ENCODE measurements at regions not wholly inside any gene's neighbourhood (a gene's known extent, or its start where the extent isn't known, plus 50 kb on each side); places are given as distances from the start of the nearest gene placed in this dataset.

DNA sequence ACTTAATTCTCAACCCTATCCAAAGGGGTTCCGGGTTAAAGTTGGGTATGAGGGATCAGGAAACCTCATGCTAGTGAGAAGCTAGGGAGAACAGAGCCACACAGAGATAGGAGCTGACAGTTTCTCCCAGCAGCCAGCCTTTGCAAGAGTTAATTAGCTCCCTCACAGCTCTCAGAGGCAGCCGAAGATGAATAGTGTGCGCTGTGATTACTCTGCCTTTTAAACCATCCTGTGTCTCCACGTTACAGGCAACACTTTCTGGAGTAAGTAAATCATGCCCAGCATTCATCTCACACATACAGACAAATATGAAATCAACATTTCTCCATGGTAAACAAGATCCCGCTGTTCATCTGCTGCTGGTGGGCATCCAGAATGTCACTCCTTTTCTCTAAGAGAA lies 429.6 kb downstream of the INSC start:
- no peak for DNase-seq

- DNase-seq = no peak
Measured at GRCh38 chr11:15547685-15548084, 433.0 kb downstream of the INSC start.

- DNase-seq = no peak
Measured at GRCh38 chr11:15551901-15552851, 437.5 kb downstream of the INSC start.

DNA sequence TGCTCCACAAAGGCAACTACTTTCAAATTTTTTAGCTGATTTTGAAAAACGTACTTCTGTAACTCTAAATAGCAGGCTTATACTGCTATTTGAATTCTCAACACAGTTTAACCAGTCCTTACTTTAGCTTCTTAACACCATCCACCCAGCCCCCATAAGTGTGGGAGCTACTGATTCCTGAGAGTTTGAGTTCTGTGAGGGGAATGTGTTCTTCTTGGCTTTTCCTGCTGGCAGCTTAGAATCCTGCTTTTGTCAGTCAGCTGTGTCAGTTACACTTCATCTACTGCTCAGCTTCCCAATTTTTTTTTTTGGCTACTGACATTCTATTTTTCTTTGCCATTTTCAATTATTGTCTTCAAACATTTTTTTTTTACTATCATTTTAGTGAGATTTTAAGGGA lies 440.4 kb downstream of the INSC start:
- no peak for DNase-seq

GRCh38 chr11:15557457-15558230 lies 442.9 kb downstream of the INSC start:
- no peak for DNase-seq

DNA sequence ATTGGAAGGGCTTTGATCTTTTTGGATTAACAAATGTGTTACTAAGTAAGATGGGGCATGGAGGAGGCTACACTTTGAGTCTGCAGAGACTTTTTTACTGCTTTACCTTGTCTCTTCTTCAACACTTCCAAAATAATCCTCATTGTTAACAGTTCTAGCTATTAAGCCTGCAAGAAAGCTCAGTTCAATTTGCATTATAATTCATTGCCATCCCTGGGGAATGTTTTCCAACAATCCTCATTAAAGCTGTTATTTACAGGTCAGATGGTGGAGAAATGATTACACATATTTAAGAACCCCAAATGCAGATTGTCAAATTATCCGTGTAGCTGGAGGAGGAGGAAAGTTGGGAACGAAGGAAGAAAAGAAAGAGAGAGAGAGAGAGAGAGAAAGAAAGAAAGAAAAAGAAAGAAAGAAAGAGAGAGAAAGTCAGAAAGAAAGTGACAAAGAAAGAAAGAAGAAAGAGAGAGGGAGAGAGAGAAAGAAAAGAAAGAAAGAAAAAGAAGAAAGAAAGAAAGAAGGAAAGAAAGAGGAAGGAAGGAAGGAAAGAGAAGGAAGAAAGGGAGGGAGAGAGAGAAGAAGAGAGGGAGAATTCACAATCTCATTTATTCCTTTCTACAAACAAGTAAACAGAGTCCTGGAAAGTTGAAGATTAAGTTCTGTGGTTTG lies 443.9 kb downstream of the INSC start:
- no peak for DNase-seq

- DNase-seq = no peak
Measured at GRCh38 chr11:15560689-15561467, 446.2 kb downstream of the INSC start.

DNA sequence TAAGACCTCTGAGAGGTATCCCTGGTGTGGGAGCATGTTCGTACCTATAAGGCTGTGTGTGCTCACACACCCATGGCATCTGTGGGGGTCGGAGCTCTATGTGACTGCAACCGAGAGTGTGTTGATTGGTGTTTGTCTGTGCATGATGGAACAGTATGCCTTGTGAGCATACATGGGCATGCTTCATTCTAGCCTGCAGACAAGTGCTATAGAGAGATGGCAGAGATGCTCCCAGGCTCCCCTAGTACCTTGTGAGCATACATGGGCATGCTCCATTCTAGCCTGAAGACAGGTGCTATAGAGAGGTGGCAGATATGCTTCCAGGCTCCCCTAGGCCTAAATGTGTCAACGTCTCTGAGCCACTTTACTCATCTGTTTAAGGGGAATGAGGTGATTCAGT lies 447.5 kb downstream of the INSC start:
- no peak for DNase-seq

GRCh38 chr11:15563054-15563453 lies 448.3 kb downstream of the INSC start:
- no peak for DNase-seq

DNA sequence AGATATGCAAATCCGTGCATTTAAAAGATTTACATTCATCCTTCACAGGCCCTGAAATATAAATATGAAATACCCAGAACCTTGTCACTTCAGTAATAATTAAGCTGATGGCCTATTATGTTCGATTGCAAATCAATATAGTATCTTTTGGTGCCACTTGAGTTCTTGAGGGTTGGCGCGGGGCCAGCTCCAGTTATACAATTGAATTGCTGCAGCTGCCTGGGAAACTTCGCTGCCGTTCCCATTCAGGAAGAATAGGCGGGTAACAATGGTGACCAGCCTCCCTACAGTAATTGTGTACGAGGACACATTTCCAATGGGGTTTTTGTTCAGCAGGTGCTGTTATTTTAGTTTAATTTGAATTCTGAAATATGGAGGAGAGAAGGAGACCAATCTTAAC lies 451.2 kb downstream of the INSC start:
- no peak for DNase-seq

DNA sequence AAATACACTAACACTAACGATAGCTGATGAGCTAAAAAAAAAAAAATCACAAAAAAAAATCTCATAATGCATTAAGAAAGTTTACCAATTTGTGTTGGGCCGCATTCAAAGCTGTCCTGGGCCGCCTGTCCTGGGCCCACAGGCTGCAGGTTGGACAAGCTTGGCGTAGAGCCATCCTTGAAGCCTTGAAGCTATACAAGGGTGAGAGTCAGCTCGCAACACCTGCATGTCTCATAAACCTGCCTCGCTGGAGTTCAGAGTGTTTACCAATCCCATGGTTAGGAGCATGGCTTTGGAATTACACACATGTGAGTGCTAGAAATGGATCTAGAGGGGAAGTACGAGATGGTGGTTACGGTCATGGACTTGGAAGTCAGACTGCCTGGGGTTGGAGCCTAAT lies 453.7 kb downstream of the INSC start:
- DNase-seq = no peak

DNA sequence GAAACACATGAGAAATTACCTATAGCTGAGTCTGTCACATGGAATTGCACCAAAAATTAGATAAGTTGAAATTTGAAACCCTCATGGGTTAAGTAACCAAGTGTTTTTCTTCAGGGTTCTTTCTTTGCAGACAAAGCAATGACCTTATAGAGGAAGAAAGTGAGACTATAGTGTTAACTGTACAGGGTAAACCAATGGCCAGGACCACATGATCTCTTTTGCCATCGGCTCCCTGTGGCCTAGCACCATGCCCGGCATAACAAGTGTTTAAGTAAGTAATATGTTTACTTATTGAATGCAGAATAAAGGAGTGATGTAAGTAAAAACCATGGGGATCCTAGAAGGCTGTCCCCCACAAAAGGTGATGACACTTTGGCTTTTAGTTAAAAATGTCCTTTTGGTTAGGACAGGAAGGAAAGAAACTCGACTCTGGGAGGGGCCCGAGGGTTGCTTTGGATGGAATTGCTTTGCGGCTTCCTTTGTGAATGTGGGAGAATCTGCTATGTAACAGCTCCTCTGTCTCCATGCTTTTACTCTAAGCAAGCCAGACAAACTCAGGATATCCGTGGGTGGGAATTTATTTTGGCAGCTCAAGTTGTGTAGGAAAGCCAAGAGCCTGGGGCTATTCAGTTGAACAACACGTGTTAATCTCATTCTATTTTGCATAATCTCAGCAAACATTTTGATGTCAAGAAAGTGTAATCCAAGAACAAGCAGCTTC lies 454.7 kb downstream of the INSC start:
- DNase-seq = no peak

GRCh38 chr11:15575409-15575808 lies 460.7 kb downstream of the INSC start:
- DNase-seq = no peak

- no peak for DNase-seq
Measured at GRCh38 chr11:15576769-15577168, 462.0 kb downstream of the INSC start.

GRCh38 chr11:15577519-15577918 lies 462.8 kb downstream of the INSC start:
- no peak for DNase-seq

GRCh38 chr11:15579287-15580001 lies 464.7 kb downstream of the INSC start:
- DNase-seq = no peak

- no peak for DNase-seq
Measured at GRCh38 chr11:15580056-15580774, 465.5 kb downstream of the INSC start.

DNA sequence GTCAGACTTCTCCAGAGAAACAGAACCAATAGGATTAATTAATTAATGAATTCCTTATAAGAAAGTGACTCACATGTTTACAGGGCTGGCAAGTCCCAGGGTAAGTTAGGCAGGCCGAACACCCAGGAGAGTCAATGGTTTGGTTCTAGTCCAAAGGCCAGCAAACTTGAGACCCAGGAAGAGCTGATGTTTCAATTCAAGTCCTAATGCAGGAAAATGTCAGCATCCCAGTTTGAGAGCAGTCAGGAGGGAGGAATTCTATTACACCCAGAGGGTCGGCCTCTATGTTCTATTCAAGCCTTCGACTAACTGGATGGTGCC lies 466.0 kb downstream of the INSC start:
- DNase-seq = no peak

GRCh38 chr11:15584158-15584557 lies 469.4 kb downstream of the INSC start:
- no peak for DNase-seq

DNA sequence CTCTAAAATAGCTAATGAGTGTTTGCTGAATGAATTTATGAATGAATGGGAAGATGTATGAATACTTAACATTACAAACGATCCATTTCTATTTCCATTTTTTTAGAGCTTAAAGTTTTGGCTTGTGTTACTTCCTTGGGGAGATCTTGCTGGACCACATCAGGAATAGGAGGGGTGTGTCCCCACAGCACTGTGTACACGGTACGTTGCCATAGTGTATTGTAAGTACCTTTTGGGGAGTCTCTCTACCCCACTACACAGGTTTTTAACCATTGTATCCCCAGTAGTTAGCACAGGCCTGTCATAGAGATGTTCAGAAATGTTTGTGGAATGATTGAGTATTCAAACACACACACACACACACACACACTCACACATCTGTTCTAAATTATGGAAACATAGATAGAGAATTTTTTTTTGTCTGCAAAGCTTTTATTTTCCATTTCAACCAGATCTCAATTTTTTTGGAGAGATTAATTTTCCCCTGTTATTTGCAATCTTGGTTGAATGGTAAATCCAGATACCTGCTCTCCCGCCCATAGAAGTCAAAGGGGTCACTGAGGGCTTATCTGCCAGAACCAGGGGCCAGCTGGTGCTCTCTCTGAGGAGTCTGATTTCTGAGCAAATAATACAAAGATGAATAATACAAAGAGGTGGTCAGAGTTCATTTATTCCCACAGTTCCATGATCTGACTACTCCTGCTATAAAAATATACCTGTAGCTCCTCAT lies 471.0 kb downstream of the INSC start:
- DNase-seq = no peak

All from NCI-H446 treated with DMSO at 0.1 percent for 48 hours (cell line).